NCI-H1436 (cell line): ENCODE measurements at regions not wholly inside any gene's neighbourhood (a gene's known extent, or its start where the extent isn't known, plus 50 kb on each side); places are given as distances from the start of the nearest gene placed in this dataset.

ENCODE experiments used
- DNase-seq: peaks from one replicate; lab custom pipeline; 2025; lab: John Stamatoyannopoulos, UW

- DNase-seq: no peak
Measured at GRCh38 chr2:11048335-11049008, 106.8 kb upstream of the SLC66A3 start.

- no peak for DNase-seq
Measured at GRCh38 chr2:11050565-11050964, 104.7 kb upstream of the SLC66A3 start.

GRCh38 chr2:11051280-11051679 is 104.0 kb upstream of the SLC66A3 start:
- DNase-seq: no peak

GRCh38 chr2:11053546-11053945 is 101.7 kb upstream of the SLC66A3 start:
- no peak for DNase-seq

- DNase-seq: no peak
Measured at GRCh38 chr2:11054783-11055678, 100.2 kb upstream of the SLC66A3 start.

GRCh38 chr2:11055679-11056215 is 99.5 kb upstream of the SLC66A3 start:
- no peak for DNase-seq

- peak; percentile 7 for DNase-seq
Measured at GRCh38 chr2:11056614-11057013, 98.7 kb upstream of the SLC66A3 start.

- no peak for DNase-seq
Measured at GRCh38 chr2:11057031-11057430, 98.2 kb upstream of the SLC66A3 start.

GRCh38 chr2:11058129-11058528 is 97.1 kb upstream of the SLC66A3 start:
- DNase-seq: no peak

GRCh38 chr2:11060376-11061169 is 94.7 kb upstream of the SLC66A3 start:
- DNase-seq: no peak

GRCh38 chr2:11065833-11066485 is 89.3 kb upstream of the SLC66A3 start:
- no peak for DNase-seq

- DNase-seq: no peak
Measured at GRCh38 chr2:11067221-11068078, 87.8 kb upstream of the SLC66A3 start.

- DNase-seq: no peak
Measured at GRCh38 chr2:11068079-11068741, 87.1 kb upstream of the SLC66A3 start.

- DNase-seq: no peak
Measured at GRCh38 chr2:11068856-11069526, 86.3 kb upstream of the SLC66A3 start.

- DNase-seq: no peak
Measured at GRCh38 chr2:11069566-11070185, 85.6 kb upstream of the SLC66A3 start.

GRCh38 chr2:11071211-11071610 is 84.1 kb upstream of the SLC66A3 start:
- DNase-seq: no peak

- DNase-seq: no peak
Measured at GRCh38 chr2:11071939-11072338, 83.3 kb upstream of the SLC66A3 start.

- no peak for DNase-seq
Measured at GRCh38 chr2:11072550-11072949, 82.7 kb upstream of the SLC66A3 start.

- peak; percentile 19 for DNase-seq
Measured at GRCh38 chr2:11073251-11073650, 82.0 kb upstream of the SLC66A3 start.
